DND-41 (cell line): ENCODE measurements at regions not wholly inside any gene's neighbourhood (a gene's known extent, or its start where the extent isn't known, plus 50 kb on each side); places are given as distances from the start of the nearest gene placed in this dataset.
"Not testable (repeated sequence)": the region's sequence is repeated elsewhere in the genome, so short reads cannot be mapped to it uniquely, and the experiment has no call there.

ENCODE experiments used
- CTCF ChIP-seq: IDR thresholded peaks from 2 replicates; pipeline ENCODE4 v1.5.1; 2012; ENCODE audit warnings: borderline replicate concordance, low read length, moderate library complexity, mild to moderate bottlenecking; ENCODE audit not compliant: poor library complexity, severe bottlenecking; ENCODE audit errors: extremely low read depth
- EZH2 ChIP-seq: IDR thresholded peaks from 3 replicates; pipeline ENCODE4 v1.6.1; 2012; ENCODE audit warnings: borderline replicate concordance, low read depth, mild to moderate bottlenecking, moderate library complexity, low read length, inconsistent platforms; ENCODE audit not compliant: severe bottlenecking

- TF ChIP-seq CTCF, EZH2: not testable (repeated sequence)
These were observed 172.9 kb downstream of the C11orf91 start for GRCh38 chr11:33527738-33528137.
